Right lobe of liver (tissue), 6 donors: ENCODE measurements at regions not wholly inside any gene's neighbourhood (a gene's known extent, or its start where the extent isn't known, plus 50 kb on each side); places are given as distances from the start of the nearest gene placed in this dataset.
A peak's percentile ranks its signal among the peaks of the same experiment; 100 is the strongest.

Source experiments
- ATAC-seq, 4 donors: fragments of 200-7000 bp; cut with Tn5 transposase; one replicate each; pipeline ENCODE4 v1.9.1; 2020; ENCODE audit warnings: mild to moderate bottlenecking in 4 of 4, moderate library complexity in 4 of 4
- DNase-seq, 3 donors: peaks; one replicate each; pipeline ENCODE4 v3.0.0-alpha.2; 2020
- H3K27ac ChIP-seq, 3 donors: fragments of 200-600 bp; one replicate each; pipeline ENCODE4 v1.8.0; 2022
- H3K27me3 ChIP-seq, 2 donors: fragments of 200-600 bp; one replicate each; pipeline ENCODE4 v1.8.0; 2022
- H3K36me3 ChIP-seq, 4 donors: fragments of 200-600 bp; sonication (generic) in 1 of 4; one replicate each; pipeline versions ENCODE4 v1.5.1 to v1.8.0; 2017 to 2022; ENCODE audit warnings: control low read depth in 1 of 4
- H3K4me1 ChIP-seq, 4 donors: fragments of 200-600 bp; sonication (generic) in 1 of 4; one replicate each; pipeline versions ENCODE4 v1.5.1 to v1.8.0; 2017 to 2022; ENCODE audit warnings: control low read depth in 1 of 4
- H3K4me3 ChIP-seq, 3 donors: fragments of 200-600 bp; one replicate each; pipeline ENCODE4 v1.8.0; 2022
- H3K9me3 ChIP-seq, 4 donors: fragments of 200-600 bp; sonication (generic) in 1 of 4; one replicate each; pipeline versions ENCODE4 v1.5.1 to v1.8.0; 2017 to 2022; ENCODE audit warnings: control low read depth in 1 of 4
- CTCF ChIP-seq, 4 donors: fragments of 200-600 bp in 3 of 4; fragments of 450-650 bp in 1 of 4; IDR thresholded peaks; one replicate each; pipeline versions ENCODE4 v1.5.1 to v1.8.0; 2016 to 2022; ENCODE audit warnings: antibody characterized with exemption in 4 of 4, mild to moderate bottlenecking in 2 of 4
- POLR2A ChIP-seq: fragments of 450-650 bp; IDR thresholded peaks from one replicate; pipeline ENCODE4 v1.6.1; 2017; ENCODE audit warnings: antibody characterized with exemption, mild to moderate bottlenecking
- WGBS: methylation state at CpG from one replicate; pipeline ENCODE4 v1.1.6; 2018; ENCODE audit warnings: low coverage, low lambda C conversion rate; ENCODE audit not compliant: insufficient coverage; ENCODE audit errors: missing lambda C conversion rate; 5-methylcytosine and 5-hydroxymethylcytosine counted together
- intact Hi-C, 2 donors: fragments of 100-400 bp; cut with DNase I; formaldehyde crosslinking; loops; one replicate each; pipeline versions ENCODE4 v1.11.2 to v1.14.1; 2022
- donor health status: DM: no; HTN: yes; CAD: no.
- donor health status: DM: no; HTN: no; CAD: no.
- donor health status: DM: no; HTN: no; CAD: no.
- donor health status: DM: no; HTN: yes; CAD: no.
- donor health status: DM: no; HTN: yes; CAD: no.

GRCh38 chr2:7407906-7408680 lies 490.9 kb downstream of the RNF144A start:
- ATAC-seq = no peak
- intact Hi-C loops = no loop called here
- H3K36me3 ChIP-seq = no peaks in the 10 kb centered on the region
- DNase-seq = no peak
- no peaks in the 10 kb centered on the region for H3K9me3 ChIP-seq
- no peak for TF ChIP-seq POLR2A
- TF ChIP-seq CTCF (IDR thresholded peaks at IDR 0.05) = no peak
- WGBS = 88% methylated on average over 6 of the region's 6 CpGs
- H3K4me3 ChIP-seq = no peak overlapping the region
- no peaks in the 10 kb centered on the region for H3K27me3 ChIP-seq
- no peak overlapping the region for H3K27ac ChIP-seq
- no peaks in the 10 kb centered on the region for H3K4me1 ChIP-seq

- ATAC-seq (no peak), DNase-seq (no peak)
- Histone ChIP-seq H3K27me3 (no peaks in the 10 kb centered on the region), H3K9me3 (no peaks in the 10 kb centered on the region), H3K36me3 (no peaks in the 10 kb centered on the region), H3K4me3 (no peak overlapping the region), H3K27ac (no peak overlapping the region), H3K4me1 (no peaks in the 10 kb centered on the region)
- no peak for TF ChIP-seq CTCF (IDR thresholded peaks at IDR 0.05)
- no peak for TF ChIP-seq POLR2A
- intact Hi-C loops = no loop called here
Measured at GRCh38 chr2:7411691-7412090, 494.5 kb downstream of the RNF144A start.

GRCh38 chr2:7417845-7418742 lies 500.9 kb downstream of the RNF144A start:
- WGBS = 42% methylated on average over 2 of the region's 2 CpGs
- ATAC-seq = peak; percentile 65 to 95 (median 78)
- no peaks in the 10 kb centered on the region for H3K9me3 ChIP-seq
- peaks cover 0 to 6% (median 0%) of the 10 kb centered on the region in 4 donors for H3K4me1 ChIP-seq
- no peak for DNase-seq
- TF ChIP-seq CTCF (IDR thresholded peaks at IDR 0.05) = no peak
- TF ChIP-seq POLR2A = no peak
- no peak overlapping the region for H3K4me3 ChIP-seq
- intact Hi-C loops = no loop called here
- no peaks in the 10 kb centered on the region for H3K27me3 ChIP-seq
- H3K27ac ChIP-seq = no peak overlapping the region
- no peaks in the 10 kb centered on the region for H3K36me3 ChIP-seq

GRCh38 chr2:7419186-7419585 lies 502.0 kb downstream of the RNF144A start:
- H3K36me3 ChIP-seq = no peaks in the 10 kb centered on the region
- peaks cover 0 to 6% (median 0%) of the 10 kb centered on the region in 4 donors for H3K4me1 ChIP-seq
- TF ChIP-seq POLR2A = no peak
- no peak for TF ChIP-seq CTCF (IDR thresholded peaks at IDR 0.05)
- no peak overlapping the region for H3K27ac ChIP-seq
- DNase-seq (no peak), ATAC-seq (no peak)
- H3K4me3 ChIP-seq = no peak overlapping the region
- H3K9me3 ChIP-seq = no peaks in the 10 kb centered on the region
- intact Hi-C loops = no loop called here
- WGBS = 58% methylated on average over 1 of the region's 1 CpG
- H3K27me3 ChIP-seq = no peaks in the 10 kb centered on the region
